Peyer's patch (tissue), 4 donors: ENCODE measurements at regions not wholly inside any gene's neighbourhood (a gene's known extent, or its start where the extent isn't known, plus 50 kb on each side); places are given as distances from the start of the nearest gene placed in this dataset.

ENCODE experiments used
- DNase-seq, 3 donors: peaks; one replicate each; pipeline ENCODE4 v3.0.0-alpha.2; 2017 to 2019
- H3K27ac ChIP-seq, 4 donors: fragments of 200-600 bp; sonication (generic); one replicate each; pipeline ENCODE4 v1.5.1; 2016 to 2019
- H3K27me3 ChIP-seq, 2 donors: fragments of 200-600 bp; sonication (generic); one replicate each; pipeline ENCODE4 v1.5.1; 2019
- H3K36me3 ChIP-seq, 3 donors: fragments of 200-600 bp; sonication (generic); one replicate each; pipeline ENCODE4 v1.5.1; 2016 to 2019
- H3K4me1 ChIP-seq, 4 donors: fragments of 200-600 bp; sonication (generic); one replicate each; pipeline ENCODE4 v1.5.1; 2016 to 2019
- H3K4me3 ChIP-seq, 4 donors: fragments of 200-600 bp; sonication (generic); 1 replicate in 3 of 4; 2 replicates in 1 of 4; pipeline ENCODE4 v1.5.1; 2016 to 2019; ENCODE audit warnings: mild to moderate bottlenecking in 1 of 4
- H3K9me3 ChIP-seq, 4 donors: fragments of 200-600 bp; sonication (generic); one replicate each; pipeline ENCODE4 v1.5.1; 2016 to 2019; ENCODE audit warnings: mild to moderate bottlenecking in 1 of 4
- POLR2A ChIP-seq, 2 donors: fragments of 450-650 bp; IDR thresholded peaks; one replicate each; pipeline ENCODE4 v1.5.1; 2017; ENCODE audit warnings: antibody characterized with exemption in 2 of 2, mild to moderate bottlenecking in 2 of 2, moderate library complexity in 2 of 2
- TF ChIP-seq, protein P1 (sequence below), 6 experiments: fragments of 450-650 bp in 4 of 6; fragments of 200-600 bp in 2 of 6; sonication (generic) in 1 of 6; IDR thresholded peaks; one replicate each; pipeline ENCODE4 v1.5.1; 2017 to 2019; ENCODE audit warnings: antibody characterized with exemption in 6 of 6, mild to moderate bottlenecking in 3 of 6, moderate library complexity in 1 of 6

DNA sequence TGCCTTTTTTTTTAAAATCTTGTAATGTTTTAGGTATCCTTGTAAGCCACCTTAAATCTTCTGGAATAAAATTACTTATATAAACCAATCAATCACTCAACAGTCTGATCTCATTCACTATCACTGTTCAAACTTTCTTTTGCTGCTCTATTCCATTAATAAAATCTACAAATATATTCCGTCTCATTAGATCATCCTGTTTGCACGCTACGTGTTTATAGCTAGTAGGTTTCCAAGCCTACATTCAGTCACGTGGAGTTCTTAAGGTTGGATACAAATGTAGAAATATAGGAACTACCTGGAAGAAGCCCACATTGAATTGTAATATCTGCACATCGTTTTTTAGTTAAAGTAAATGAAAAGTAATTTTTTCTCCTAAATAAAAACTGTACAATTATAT lies 274.8 kb upstream of the CNTN4 start:
- no peaks in the 10 kb centered on the region for H3K27me3 ChIP-seq
- TF ChIP-seq, protein P1, sequence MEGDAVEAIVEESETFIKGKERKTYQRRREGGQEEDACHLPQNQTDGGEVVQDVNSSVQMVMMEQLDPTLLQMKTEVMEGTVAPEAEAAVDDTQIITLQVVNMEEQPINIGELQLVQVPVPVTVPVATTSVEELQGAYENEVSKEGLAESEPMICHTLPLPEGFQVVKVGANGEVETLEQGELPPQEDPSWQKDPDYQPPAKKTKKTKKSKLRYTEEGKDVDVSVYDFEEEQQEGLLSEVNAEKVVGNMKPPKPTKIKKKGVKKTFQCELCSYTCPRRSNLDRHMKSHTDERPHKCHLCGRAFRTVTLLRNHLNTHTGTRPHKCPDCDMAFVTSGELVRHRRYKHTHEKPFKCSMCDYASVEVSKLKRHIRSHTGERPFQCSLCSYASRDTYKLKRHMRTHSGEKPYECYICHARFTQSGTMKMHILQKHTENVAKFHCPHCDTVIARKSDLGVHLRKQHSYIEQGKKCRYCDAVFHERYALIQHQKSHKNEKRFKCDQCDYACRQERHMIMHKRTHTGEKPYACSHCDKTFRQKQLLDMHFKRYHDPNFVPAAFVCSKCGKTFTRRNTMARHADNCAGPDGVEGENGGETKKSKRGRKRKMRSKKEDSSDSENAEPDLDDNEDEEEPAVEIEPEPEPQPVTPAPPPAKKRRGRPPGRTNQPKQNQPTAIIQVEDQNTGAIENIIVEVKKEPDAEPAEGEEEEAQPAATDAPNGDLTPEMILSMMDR (IDR thresholded peaks at IDR 0.05) = no peak
- TF ChIP-seq POLR2A (IDR thresholded peaks at IDR 0.05) = no peak
- H3K27ac ChIP-seq = no peak overlapping the region
- no peaks in the 10 kb centered on the region for H3K36me3 ChIP-seq
- no peaks in the 10 kb centered on the region for H3K9me3 ChIP-seq
- no peak overlapping the region for H3K4me3 ChIP-seq
- no peaks in the 10 kb centered on the region for H3K4me1 ChIP-seq
- no peak for DNase-seq

DNA sequence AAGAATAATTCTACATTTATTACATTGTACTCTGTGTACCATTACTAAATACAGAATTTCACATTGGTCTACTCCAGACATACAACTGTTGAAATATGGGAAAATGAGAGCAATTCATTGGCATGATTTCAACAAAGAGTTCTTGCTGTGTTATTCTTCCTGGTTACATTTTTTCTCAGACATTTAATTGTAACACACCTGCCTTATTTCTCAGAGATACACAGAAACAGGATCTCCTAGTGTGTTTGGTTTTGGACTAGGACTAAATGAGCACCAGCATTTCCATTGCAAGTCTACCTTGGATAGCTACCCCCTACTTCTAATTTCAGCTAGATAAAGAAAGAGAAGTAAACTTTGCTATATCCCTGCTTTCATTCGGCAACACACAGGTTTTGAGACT lies 274.3 kb upstream of the CNTN4 start:
- Histone ChIP-seq H3K27me3 (no peaks in the 10 kb centered on the region), H3K27ac (no peak overlapping the region), H3K36me3 (no peaks in the 10 kb centered on the region), H3K4me1 (no peaks in the 10 kb centered on the region), H3K9me3 (no peaks in the 10 kb centered on the region), H3K4me3 (no peak overlapping the region)
- DNase-seq = no peak
- no peak for TF ChIP-seq POLR2A (IDR thresholded peaks at IDR 0.05)
- TF ChIP-seq, protein P1 (IDR thresholded peaks at IDR 0.05) = no peak

DNA sequence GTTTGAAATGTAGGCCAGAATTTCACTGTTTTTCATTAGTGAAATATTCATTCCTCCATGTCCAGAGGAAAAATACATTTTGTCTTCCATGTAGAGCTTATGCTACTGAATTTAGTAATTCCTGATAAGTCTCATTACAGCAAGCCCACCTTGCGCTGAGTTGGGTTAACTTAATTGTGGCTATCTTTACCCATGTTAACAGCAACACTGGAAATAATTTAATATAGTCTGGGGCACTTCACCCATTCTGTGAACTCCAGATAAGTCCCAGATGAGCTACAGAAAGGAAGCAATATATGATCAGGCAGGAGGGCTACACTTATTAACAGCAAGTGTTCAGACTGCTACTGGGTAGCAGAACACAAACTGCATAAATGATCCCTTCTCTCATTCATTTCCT lies 270.1 kb upstream of the CNTN4 start:
- Histone ChIP-seq H3K4me1 (no peaks in the 10 kb centered on the region), H3K9me3 (no peaks in the 10 kb centered on the region), H3K4me3 (no peak overlapping the region), H3K27me3 (no peaks in the 10 kb centered on the region), H3K27ac (no peak overlapping the region), H3K36me3 (no peaks in the 10 kb centered on the region)
- TF ChIP-seq POLR2A (IDR thresholded peaks at IDR 0.05) = no peak
- TF ChIP-seq, protein P1 (IDR thresholded peaks at IDR 0.05) = no peak
- no peak for DNase-seq

DNA sequence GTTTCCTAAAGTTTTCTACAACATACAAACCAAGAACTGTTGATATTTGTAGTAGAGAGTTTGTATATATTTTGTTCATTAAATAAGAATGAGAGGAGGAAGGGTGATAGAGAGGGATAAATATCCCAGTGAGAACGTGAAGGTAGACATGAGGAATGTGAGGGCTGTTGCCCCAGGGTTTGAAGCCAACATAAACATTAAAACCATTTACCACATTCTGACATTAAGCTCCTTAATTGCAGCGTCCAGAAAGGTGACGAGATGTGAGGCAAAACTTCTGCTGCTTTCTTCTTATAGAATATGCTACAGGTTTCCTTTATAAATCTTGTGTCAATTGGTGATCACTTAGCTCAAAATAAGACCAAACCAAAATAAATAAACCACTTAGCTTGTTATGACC lies 267.8 kb upstream of the CNTN4 start:
- TF ChIP-seq, protein P1 (IDR thresholded peaks at IDR 0.05) = no peak
- no peak for TF ChIP-seq POLR2A (IDR thresholded peaks at IDR 0.05)
- Histone ChIP-seq H3K4me3 (no peak overlapping the region), H3K9me3 (no peaks in the 10 kb centered on the region), H3K27me3 (no peaks in the 10 kb centered on the region), H3K36me3 (no peaks in the 10 kb centered on the region), H3K27ac (no peak overlapping the region), H3K4me1 (no peaks in the 10 kb centered on the region)
- no peak for DNase-seq

DNA sequence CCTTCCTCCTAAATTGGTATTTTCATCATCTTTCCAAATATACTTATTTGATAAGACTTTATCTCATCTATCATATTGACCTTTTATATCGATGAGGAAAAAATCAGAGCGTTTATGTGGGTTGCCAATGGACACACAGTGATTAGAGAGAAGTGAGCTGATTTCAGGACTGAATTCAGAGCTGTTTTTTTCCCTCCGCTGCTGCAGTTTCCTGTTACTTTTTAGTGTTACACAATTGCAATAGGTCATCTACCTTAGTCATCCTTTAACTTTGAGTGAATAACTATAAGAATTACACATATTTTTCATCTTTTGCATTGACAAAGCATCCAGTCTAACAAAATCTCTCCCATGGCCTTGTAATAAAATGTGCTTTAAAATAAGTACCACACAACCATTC lies 266.3 kb upstream of the CNTN4 start:
- Histone ChIP-seq H3K36me3 (no peaks in the 10 kb centered on the region), H3K4me3 (no peak overlapping the region), H3K4me1 (no peaks in the 10 kb centered on the region), H3K27me3 (no peaks in the 10 kb centered on the region), H3K9me3 (no peaks in the 10 kb centered on the region), H3K27ac (no peak overlapping the region)
- TF ChIP-seq, protein P1 (IDR thresholded peaks at IDR 0.05) = no peak
- TF ChIP-seq POLR2A (IDR thresholded peaks at IDR 0.05) = no peak
- no peak for DNase-seq

DNA sequence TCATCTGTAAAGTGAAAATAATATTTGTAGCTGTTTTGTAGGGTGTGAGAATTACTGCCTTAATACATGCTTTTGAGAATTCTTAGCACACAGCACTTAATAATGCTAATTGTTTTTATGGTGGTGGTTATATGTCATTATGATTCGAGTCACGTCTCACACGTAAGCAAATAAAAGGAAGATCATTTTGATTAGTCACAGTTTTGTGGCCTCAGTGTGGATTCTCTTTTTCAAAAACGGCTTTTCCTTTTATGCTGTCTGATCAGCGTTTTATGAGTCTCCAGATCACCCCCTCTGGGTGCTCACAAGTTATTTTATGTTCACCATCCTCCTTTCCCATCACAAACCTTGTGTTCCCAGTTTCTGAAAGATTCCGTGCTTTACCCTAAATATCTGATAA lies 255.6 kb upstream of the CNTN4 start:
- H3K36me3 ChIP-seq = no peaks in the 10 kb centered on the region
- no peak overlapping the region for H3K4me3 ChIP-seq
- H3K27me3 ChIP-seq = no peaks in the 10 kb centered on the region
- TF ChIP-seq, protein P1 (IDR thresholded peaks at IDR 0.05) = no peak
- no peaks in the 10 kb centered on the region for H3K9me3 ChIP-seq
- DNase-seq = no peak
- no peaks in the 10 kb centered on the region for H3K4me1 ChIP-seq
- H3K27ac ChIP-seq = no peak overlapping the region
